HEK293T (cell line): ENCODE measurements at regions not wholly inside any gene's neighbourhood (a gene's known extent, or its start where the extent isn't known, plus 50 kb on each side); places are given as distances from the start of the nearest gene placed in this dataset.

Experiments used
- CTCF ChIA-PET: fragments of 350-600 bp; formaldehyde crosslinking; extraction: SDS; loops from one replicate; lab custom pipeline; 2021; ENCODE audit warnings: antibody characterized with exemption, inconsistent platforms; lab: Yijun Ruan, JAX
- POLR2A ChIA-PET: fragments of 350-600 bp; formaldehyde crosslinking; extraction: SDS; loops from one replicate; lab custom pipeline; 2020; ENCODE audit warnings: antibody characterized with exemption, inconsistent platforms; lab: Yijun Ruan, JAX
- DNase-seq: peaks from one replicate; pipeline ENCODE4 v3.0.0; 2012; ENCODE audit warnings: mixed read lengths; ENCODE audit errors: extremely low spot score
- ARNT ChIP-seq: fragments of 450-650 bp; IDR thresholded peaks from 2 replicates; pipeline ENCODE4 v1.6.1; 2017; ENCODE audit warnings: mild to moderate bottlenecking
- BHLHE40 ChIP-seq: fragments of 450-650 bp; IDR thresholded peaks from 2 replicates; pipeline ENCODE4 v1.6.1; 2016; ENCODE audit warnings: mild to moderate bottlenecking, moderate library complexity, borderline replicate concordance
- CTBP1 ChIP-seq: fragments of 450-650 bp; IDR thresholded peaks from 2 replicates; pipeline ENCODE4 v1.6.1; 2016; ENCODE audit warnings: borderline replicate concordance
- ELF4 ChIP-seq: fragments of 450-650 bp; IDR thresholded peaks from 2 replicates; pipeline ENCODE4 v1.6.1; 2017; ENCODE audit warnings: antibody characterized with exemption
- FOXA1 ChIP-seq: fragments of 450-650 bp; IDR thresholded peaks from 2 replicates; pipeline ENCODE4 v1.6.1; 2016; ENCODE audit warnings: mild to moderate bottlenecking
- FOXK2 ChIP-seq: fragments of 450-650 bp; IDR thresholded peaks from 2 replicates; pipeline ENCODE4 v1.6.1; 2016; ENCODE audit warnings: mild to moderate bottlenecking
- FOXM1 ChIP-seq: fragments of 450-650 bp; IDR thresholded peaks from 2 replicates; pipeline ENCODE4 v1.6.1; 2017; ENCODE audit warnings: mild to moderate bottlenecking, borderline replicate concordance
- HDGF ChIP-seq: fragments of 450-650 bp; IDR thresholded peaks from 2 replicates; pipeline ENCODE4 v1.6.1; 2017; ENCODE audit warnings: antibody characterized with exemption, borderline replicate concordance
- L3MBTL2 ChIP-seq: fragments of 450-650 bp; conservative IDR thresholded peaks from 2 replicates; pipeline ENCODE4 v1.6.1; 2016; ENCODE audit warnings: mild to moderate bottlenecking
- LEF1 ChIP-seq: fragments of 450-650 bp; IDR thresholded peaks from 2 replicates; pipeline ENCODE4 v1.6.1; 2017; ENCODE audit warnings: mild to moderate bottlenecking, borderline replicate concordance
- NFRKB ChIP-seq: fragments of 450-650 bp; IDR thresholded peaks from 2 replicates; pipeline ENCODE4 v1.6.1; 2016; ENCODE audit warnings: mild to moderate bottlenecking, moderate library complexity
- SP1 ChIP-seq: fragments of 450-650 bp; IDR thresholded peaks from 2 replicates; pipeline ENCODE4 v1.6.1; 2017
- SUZ12 ChIP-seq: fragments of 450-650 bp; IDR thresholded peaks from 2 replicates; pipeline ENCODE4 v1.6.1; 2016; ENCODE audit warnings: mild to moderate bottlenecking
- TARDBP ChIP-seq: fragments of 450-650 bp; IDR thresholded peaks from 2 replicates; pipeline ENCODE4 v1.6.1; 2016
- ZNF384 ChIP-seq: fragments of 450-650 bp; IDR thresholded peaks from 2 replicates; pipeline ENCODE4 v1.6.1; 2016
- TF ChIP-seq, protein P1 (sequence below): fragments of 450-650 bp; IDR thresholded peaks from 2 replicates; pipeline ENCODE4 v1.6.1; 2016

DNA sequence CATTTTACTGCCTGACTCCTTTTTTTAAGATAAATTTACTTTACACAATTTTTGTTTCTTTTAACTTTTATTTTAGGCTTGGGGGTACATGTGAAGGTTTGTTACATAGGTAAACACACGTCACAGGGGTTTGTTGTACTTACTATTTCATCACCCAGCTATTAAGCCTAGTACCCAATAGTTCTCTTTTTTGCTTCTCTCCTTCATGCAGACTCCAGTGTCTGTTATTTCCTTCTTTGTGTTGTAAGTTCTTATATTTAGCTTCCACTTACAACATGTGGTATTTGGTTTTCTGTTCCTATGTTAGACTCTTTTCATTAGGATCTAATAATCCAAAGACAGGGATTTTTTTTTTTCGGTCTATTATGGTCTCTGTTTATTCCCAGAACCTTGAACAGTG, 83.5 kb upstream of the CCN6 start:
- ChIA-PET POLR2A (no interaction called here), CTCF (no interaction called here)
- no peak for DNase-seq
- TF ChIP-seq ZNF384 (no peak), SP1 (no peak), ELF4 (no peak), LEF1 (no peak), TARDBP (no peak), FOXK2 (no peak), BHLHE40 (no peak), FOXA1 (no peak), L3MBTL2 (no peak), ARNT (no peak), FOXM1 (no peak), HDGF (no peak)
- TF ChIP-seq, protein P1, sequence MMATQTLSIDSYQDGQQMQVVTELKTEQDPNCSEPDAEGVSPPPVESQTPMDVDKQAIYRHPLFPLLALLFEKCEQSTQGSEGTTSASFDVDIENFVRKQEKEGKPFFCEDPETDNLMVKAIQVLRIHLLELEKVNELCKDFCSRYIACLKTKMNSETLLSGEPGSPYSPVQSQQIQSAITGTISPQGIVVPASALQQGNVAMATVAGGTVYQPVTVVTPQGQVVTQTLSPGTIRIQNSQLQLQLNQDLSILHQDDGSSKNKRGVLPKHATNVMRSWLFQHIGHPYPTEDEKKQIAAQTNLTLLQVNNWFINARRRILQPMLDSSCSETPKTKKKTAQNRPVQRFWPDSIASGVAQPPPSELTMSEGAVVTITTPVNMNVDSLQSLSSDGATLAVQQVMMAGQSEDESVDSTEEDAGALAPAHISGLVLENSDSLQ = no peak

DNA sequence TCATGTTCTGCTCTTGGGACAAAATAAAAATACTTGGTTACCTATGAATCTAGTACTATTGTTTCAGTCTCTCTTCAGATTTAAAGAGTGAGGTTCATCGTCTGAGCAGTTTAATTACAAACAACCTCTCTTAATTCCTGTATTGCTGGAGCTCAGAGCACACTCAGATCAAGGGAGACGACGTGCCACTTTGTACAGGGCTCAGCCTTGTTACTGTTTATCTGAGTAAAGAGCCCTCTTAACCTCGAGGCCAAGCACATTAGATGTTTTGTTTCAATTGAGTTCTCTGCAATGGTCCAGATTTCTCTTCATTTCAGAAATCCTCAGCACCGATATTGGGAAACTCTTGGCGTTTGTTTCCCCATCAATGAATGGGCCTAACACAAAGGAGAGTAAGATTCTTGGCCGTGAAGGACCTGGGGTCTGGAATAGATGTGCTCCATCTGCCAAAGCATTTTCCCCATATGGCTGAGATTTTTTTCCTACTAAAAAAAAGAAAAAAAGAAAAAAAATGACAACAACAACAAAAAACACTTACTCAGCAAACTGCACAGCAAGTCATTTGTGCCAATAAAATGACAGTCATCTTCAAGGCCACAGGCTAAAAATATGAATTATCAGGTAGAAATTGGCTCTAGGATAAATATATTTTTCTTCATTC, 82.6 kb upstream of the CCN6 start:
- CTCF ChIA-PET = no interaction called here
- DNase-seq = no peak
- no peak for TF ChIP-seq SUZ12
- no peak for TF ChIP-seq FOXK2
- TF ChIP-seq NFRKB = no peak
- TF ChIP-seq ARNT = no peak
- no peak for TF ChIP-seq CTBP1
- TF ChIP-seq FOXM1 = no peak
- TF ChIP-seq ELF4 = no peak
- TF ChIP-seq SP1 = no peak
- TF ChIP-seq L3MBTL2 = no peak
- TF ChIP-seq ZNF384 = no peak
- TF ChIP-seq TARDBP = no peak
- TF ChIP-seq HDGF = no peak
- no peak for TF ChIP-seq LEF1
- TF ChIP-seq BHLHE40 = no peak
- POLR2A ChIA-PET = no interaction called here

DNA sequence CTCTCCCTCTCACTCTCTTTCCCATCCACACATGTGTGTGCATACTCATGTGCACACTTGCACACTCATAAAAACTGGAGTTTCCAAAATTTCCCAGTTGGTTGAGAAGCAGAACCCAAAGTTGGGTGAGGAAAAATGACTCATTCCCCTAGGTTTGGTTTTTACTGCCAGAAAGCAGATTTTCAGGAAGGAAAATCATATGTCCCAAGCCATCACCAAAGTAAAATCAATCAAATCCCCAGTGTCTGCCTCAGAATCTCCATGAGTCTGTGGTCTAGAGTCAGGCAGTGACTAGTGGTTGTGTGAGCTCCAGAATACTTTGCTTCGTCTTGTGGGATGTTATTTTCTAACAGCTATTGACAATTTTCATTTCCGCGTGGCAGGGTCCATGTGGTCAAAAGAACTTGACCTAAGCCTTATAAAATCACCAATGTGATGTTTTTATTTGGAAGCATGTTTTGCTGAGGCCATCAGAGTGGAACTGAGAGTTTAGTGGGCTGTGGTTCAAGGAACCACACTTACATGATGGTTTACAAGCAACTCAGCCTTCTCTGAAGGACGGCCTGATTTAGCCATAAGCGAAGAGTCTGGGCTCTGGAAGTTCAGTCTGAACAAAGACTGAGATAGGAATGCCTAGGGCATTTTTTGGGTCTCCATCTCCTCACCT, 81.9 kb upstream of the CCN6 start:
- no peak for TF ChIP-seq FOXA1
- no peak for TF ChIP-seq SP1
- no peak for TF ChIP-seq FOXM1
- TF ChIP-seq CTBP1 = no peak
- no peak for TF ChIP-seq ARNT
- TF ChIP-seq ELF4 = no peak
- CTCF ChIA-PET = no interaction called here
- POLR2A ChIA-PET = no interaction called here
- no peak for DNase-seq

DNA sequence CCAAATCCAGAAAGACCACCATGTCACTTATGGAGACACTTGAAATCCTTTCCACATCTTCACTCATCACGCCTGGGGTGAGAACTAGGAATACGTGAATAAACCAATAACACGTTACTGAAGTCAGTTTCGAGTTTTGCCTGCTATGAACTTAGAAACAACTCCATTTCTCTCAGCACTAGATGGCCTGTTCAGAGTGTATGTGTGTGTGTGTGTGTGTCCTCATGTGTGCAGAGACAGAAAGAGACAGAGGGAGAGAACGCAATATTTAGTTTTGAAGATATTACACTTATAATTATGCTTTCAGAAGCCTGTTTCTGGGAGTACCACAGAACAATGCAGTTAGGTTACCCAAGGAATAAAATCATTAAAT, 81.2 kb upstream of the CCN6 start:
- TF ChIP-seq L3MBTL2 = no peak
- no peak for TF ChIP-seq NFRKB
- TF ChIP-seq FOXK2 = no peak
- TF ChIP-seq ARNT = no peak
- TF ChIP-seq FOXM1 = no peak
- no peak for TF ChIP-seq SP1
- TF ChIP-seq FOXA1 = no peak
- no peak for TF ChIP-seq BHLHE40
- no peak for TF ChIP-seq TARDBP
- no peak for TF ChIP-seq HDGF
- no peak for TF ChIP-seq ELF4
- no peak for TF ChIP-seq LEF1
- no peak for TF ChIP-seq ZNF384
- TF ChIP-seq, protein P1 = no peak
- TF ChIP-seq CTBP1 = no peak
- no peak for DNase-seq
- POLR2A ChIA-PET = interaction anchor here (0.8 kb wide), 1 partner anchor 11 kb away, joined by 4 read pairs; no protein-coding TSS in a partner anchor
- CTCF ChIA-PET = no interaction called here

DNA sequence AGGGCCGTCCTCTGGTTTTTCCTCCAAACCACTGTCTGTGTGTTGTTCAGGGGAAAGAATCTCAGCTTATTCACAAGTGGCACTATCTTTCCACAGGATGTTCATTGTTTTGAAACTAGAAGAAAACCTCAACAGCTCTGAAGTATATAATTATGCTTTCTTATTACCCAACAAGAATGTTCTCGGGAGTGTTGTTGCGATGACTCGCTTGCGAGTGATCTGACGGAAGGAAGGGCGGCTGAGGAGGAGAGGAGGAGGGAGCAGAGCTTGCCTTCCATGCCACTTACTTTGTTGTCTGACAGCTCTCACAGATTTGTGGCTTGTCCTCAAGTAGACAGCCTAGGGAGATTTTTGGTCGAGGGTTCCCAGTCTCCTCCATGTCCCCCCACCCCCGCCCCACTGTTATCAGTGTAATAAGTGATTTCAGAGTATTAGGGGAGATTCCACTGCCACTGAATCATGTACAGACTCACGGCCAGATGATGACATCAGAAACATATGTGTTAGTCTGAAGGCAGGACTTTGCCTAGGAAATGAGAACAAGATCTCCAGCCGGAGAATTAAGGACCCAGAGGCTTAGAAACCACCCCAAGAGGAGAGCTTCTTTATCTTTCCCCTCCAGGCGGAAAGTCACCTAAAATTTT, 80.7 kb upstream of the CCN6 start:
- DNase-seq = no peak
- CTCF ChIA-PET = no interaction called here
- TF ChIP-seq ELF4 (no peak), TARDBP (no peak), ARNT (no peak), HDGF (no peak), FOXM1 (no peak), NFRKB (no peak), FOXA1 (no peak), FOXK2 (no peak), SUZ12 (no peak)
- POLR2A ChIA-PET = interaction anchor here (0.8 kb wide), 1 partner anchor 11 kb away, joined by 4 read pairs; no protein-coding TSS in a partner anchor

DNA sequence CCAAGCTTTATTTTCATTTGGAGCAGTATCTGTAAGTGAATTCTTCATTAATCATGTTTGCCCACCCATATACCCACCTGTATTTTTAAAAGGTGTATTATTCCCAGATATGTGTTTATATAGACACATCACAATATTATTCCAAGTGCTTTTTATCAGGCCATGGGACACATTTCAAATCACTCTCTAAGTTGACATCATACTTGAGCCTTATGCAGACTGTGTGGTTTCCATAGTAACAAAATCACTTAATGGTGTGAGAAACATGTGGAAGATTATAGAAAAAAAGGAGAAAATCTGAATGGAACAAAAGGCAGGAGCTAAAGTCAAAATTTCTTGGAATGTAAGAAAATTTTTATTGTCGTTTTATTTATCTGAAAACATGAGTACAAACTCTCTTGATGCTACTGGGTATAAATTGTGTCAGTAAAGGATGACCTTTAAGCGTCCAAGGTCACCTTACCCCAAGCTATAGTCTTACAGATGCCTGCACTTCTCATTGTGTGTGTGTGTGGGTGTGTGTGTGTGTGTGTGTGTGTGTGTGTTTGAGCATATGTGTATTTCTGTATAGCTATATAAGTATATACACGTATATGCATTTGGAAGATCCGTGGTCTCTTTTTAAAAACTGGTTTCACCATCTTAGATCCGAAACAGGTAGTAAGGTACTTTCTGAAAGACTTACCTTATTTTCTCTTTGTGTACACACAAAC, 79.8 kb upstream of the CCN6 start:
- no peak for TF ChIP-seq FOXA1
- no peak for TF ChIP-seq TARDBP
- TF ChIP-seq L3MBTL2 = no peak
- TF ChIP-seq FOXM1 = no peak
- TF ChIP-seq, protein P1 = no peak
- TF ChIP-seq SP1 = no peak
- no peak for TF ChIP-seq HDGF
- TF ChIP-seq ZNF384 = no peak
- TF ChIP-seq SUZ12 = no peak
- no peak for TF ChIP-seq BHLHE40
- no peak for TF ChIP-seq FOXK2
- CTCF ChIA-PET = interaction anchor here (0.8 kb wide), 1 partner anchor 16 kb away, joined by 3 read pairs; no protein-coding TSS in a partner anchor
- POLR2A ChIA-PET = interaction anchor here (1.0 kb wide), 1 partner anchor 101 kb away, joined by 3 read pairs; the partner anchor contains the start of gene FYN
- no peak for DNase-seq
